ENCODE measurements at regions not wholly inside any gene's neighbourhood (a gene's known extent, or its start where the extent isn't known, plus 50 kb on each side); places are given as distances from the start of the nearest gene placed in this dataset.

DNA sequence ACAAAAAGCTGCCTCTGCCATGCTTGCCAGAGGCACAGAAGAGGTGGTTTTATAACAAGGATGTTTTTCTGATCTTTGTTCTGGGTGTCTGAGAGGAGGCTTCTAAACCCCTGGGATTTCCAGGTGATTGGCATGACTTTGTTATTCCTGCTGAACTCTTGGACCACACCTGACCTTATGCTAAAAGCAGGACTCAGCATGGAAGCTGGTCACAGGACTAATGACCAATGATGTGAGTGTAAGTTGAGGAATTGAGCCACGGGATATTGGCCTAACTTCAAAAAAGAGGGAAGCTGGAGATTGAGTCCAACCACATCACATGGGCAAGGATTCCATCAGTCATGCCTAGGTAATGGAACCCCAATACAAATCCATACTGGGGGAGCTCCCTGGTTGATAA lies 437.9 kb downstream of the POM121L12 start:
- H3K4me3 ChIP-seq (ENCODE audit: low read depth, low read length) = no peak overlapping the region
- H3K4me1 ChIP-seq (ENCODE audit: control insufficient read depth, insufficient read depth, low read length) = no peaks in the 10 kb centered on the region
- no peaks in the 10 kb centered on the region for H3K9me3 ChIP-seq (ENCODE audit: control insufficient read depth, insufficient read depth, low read depth, low read length)
- TF ChIP-seq, protein P1, sequence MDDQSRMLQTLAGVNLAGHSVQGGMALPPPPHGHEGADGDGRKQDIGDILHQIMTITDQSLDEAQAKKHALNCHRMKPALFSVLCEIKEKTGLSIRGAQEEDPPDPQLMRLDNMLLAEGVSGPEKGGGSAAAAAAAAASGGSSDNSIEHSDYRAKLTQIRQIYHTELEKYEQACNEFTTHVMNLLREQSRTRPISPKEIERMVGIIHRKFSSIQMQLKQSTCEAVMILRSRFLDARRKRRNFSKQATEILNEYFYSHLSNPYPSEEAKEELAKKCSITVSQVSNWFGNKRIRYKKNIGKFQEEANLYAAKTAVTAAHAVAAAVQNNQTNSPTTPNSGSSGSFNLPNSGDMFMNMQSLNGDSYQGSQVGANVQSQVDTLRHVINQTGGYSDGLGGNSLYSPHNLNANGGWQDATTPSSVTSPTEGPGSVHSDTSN (CRISPR knock-in tag; IDR thresholded peaks at IDR 0.05) = no peak
- TF ChIP-seq YY1 (tag by site-specific recombination; IDR thresholded peaks at IDR 0.05) (no peak), ZNF571 (tag by site-specific recombination; IDR thresholded peaks at IDR 0.05) (no peak), BCL11A (tag by site-specific recombination; IDR thresholded peaks at IDR 0.05; ENCODE audit: low read depth) (no peak), ZNF350 (tag by site-specific recombination; IDR thresholded peaks at IDR 0.05) (no peak), ZNF624 (tag by site-specific recombination; IDR thresholded peaks at IDR 0.05) (no peak), TRIM28 (IDR thresholded peaks at IDR 0.05; ENCODE audit: borderline replicate concordance, low read length) (no peak), ZNF37A (tag by site-specific recombination; IDR thresholded peaks at IDR 0.05) (no peak), ZBTB8A (tag by site-specific recombination; IDR thresholded peaks at IDR 0.05) (no peak), ZNF155 (tag by site-specific recombination; IDR thresholded peaks at IDR 0.05) (no peak), ZNF391 (tag by site-specific recombination; IDR thresholded peaks at IDR 0.05; ENCODE audit: borderline replicate concordance, low read depth) (no peak), ZNF670 (tag by site-specific recombination; IDR thresholded peaks at IDR 0.05; ENCODE audit: low read depth) (no peak), ZSCAN30 (tag by site-specific recombination; IDR thresholded peaks at IDR 0.05) (no peak), ZFP69B (tag by site-specific recombination; IDR thresholded peaks at IDR 0.05) (no peak)
- TF ChIP-seq, protein P2, sequence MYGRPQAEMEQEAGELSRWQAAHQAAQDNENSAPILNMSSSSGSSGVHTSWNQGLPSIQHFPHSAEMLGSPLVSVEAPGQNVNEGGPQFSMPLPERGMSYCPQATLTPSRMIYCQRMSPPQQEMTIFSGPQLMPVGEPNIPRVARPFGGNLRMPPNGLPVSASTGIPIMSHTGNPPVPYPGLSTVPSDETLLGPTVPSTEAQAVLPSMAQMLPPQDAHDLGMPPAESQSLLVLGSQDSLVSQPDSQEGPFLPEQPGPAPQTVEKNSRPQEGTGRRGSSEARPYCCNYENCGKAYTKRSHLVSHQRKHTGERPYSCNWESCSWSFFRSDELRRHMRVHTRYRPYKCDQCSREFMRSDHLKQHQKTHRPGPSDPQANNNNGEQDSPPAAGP (tag by site-specific recombination; IDR thresholded peaks at IDR 0.05) = no peak
- TF ChIP-seq, protein P3, sequence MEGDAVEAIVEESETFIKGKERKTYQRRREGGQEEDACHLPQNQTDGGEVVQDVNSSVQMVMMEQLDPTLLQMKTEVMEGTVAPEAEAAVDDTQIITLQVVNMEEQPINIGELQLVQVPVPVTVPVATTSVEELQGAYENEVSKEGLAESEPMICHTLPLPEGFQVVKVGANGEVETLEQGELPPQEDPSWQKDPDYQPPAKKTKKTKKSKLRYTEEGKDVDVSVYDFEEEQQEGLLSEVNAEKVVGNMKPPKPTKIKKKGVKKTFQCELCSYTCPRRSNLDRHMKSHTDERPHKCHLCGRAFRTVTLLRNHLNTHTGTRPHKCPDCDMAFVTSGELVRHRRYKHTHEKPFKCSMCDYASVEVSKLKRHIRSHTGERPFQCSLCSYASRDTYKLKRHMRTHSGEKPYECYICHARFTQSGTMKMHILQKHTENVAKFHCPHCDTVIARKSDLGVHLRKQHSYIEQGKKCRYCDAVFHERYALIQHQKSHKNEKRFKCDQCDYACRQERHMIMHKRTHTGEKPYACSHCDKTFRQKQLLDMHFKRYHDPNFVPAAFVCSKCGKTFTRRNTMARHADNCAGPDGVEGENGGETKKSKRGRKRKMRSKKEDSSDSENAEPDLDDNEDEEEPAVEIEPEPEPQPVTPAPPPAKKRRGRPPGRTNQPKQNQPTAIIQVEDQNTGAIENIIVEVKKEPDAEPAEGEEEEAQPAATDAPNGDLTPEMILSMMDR (tag by site-specific recombination; IDR thresholded peaks at IDR 0.05) = no peak
- TF ChIP-seq, protein P4, sequence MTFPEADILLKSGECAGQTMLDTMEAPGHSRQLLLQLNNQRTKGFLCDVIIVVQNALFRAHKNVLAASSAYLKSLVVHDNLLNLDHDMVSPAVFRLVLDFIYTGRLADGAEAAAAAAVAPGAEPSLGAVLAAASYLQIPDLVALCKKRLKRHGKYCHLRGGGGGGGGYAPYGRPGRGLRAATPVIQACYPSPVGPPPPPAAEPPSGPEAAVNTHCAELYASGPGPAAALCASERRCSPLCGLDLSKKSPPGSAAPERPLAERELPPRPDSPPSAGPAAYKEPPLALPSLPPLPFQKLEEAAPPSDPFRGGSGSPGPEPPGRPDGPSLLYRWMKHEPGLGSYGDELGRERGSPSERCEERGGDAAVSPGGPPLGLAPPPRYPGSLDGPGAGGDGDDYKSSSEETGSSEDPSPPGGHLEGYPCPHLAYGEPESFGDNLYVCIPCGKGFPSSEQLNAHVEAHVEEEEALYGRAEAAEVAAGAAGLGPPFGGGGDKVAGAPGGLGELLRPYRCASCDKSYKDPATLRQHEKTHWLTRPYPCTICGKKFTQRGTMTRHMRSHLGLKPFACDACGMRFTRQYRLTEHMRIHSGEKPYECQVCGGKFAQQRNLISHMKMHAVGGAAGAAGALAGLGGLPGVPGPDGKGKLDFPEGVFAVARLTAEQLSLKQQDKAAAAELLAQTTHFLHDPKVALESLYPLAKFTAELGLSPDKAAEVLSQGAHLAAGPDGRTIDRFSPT (tag by site-specific recombination; IDR thresholded peaks at IDR 0.05) = no peak
- TF ChIP-seq, protein P5, sequence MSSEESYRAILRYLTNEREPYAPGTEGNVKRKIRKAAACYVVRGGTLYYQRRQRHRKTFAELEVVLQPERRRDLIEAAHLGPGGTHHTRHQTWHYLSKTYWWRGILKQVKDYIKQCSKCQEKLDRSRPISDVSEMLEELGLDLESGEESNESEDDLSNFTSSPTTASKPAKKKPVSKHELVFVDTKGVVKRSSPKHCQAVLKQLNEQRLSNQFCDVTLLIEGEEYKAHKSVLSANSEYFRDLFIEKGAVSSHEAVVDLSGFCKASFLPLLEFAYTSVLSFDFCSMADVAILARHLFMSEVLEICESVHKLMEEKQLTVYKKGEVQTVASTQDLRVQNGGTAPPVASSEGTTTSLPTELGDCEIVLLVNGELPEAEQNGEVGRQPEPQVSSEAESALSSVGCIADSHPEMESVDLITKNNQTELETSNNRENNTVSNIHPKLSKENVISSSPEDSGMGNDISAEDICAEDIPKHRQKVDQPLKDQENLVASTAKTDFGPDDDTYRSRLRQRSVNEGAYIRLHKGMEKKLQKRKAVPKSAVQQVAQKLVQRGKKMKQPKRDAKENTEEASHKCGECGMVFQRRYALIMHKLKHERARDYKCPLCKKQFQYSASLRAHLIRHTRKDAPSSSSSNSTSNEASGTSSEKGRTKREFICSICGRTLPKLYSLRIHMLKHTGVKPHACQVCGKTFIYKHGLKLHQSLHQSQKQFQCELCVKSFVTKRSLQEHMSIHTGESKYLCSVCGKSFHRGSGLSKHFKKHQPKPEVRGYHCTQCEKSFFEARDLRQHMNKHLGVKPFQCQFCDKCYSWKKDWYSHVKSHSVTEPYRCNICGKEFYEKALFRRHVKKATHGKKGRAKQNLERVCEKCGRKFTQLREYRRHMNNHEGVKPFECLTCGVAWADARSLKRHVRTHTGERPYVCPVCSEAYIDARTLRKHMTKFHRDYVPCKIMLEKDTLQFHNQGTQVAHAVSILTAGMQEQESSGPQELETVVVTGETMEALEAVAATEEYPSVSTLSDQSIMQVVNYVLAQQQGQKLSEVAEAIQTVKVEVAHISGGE (tag by site-specific recombination; conservative IDR thresholded peaks at IDR 0.05; ENCODE audit: low read depth) = no peak
- TF ChIP-seq, protein P6, sequence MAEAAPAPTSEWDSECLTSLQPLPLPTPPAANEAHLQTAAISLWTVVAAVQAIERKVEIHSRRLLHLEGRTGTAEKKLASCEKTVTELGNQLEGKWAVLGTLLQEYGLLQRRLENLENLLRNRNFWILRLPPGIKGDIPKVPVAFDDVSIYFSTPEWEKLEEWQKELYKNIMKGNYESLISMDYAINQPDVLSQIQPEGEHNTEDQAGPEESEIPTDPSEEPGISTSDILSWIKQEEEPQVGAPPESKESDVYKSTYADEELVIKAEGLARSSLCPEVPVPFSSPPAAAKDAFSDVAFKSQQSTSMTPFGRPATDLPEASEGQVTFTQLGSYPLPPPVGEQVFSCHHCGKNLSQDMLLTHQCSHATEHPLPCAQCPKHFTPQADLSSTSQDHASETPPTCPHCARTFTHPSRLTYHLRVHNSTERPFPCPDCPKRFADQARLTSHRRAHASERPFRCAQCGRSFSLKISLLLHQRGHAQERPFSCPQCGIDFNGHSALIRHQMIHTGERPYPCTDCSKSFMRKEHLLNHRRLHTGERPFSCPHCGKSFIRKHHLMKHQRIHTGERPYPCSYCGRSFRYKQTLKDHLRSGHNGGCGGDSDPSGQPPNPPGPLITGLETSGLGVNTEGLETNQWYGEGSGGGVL (tag by site-specific recombination; IDR thresholded peaks at IDR 0.05) = no peak
- no peaks in the 10 kb centered on the region for H3K36me3 ChIP-seq (ENCODE audit: control insufficient read depth in 2 of 2, insufficient read depth in 1 of 2, low read length in 2 of 2)
- no peak overlapping the region for H3K27ac ChIP-seq (ENCODE audit: extremely low read depth, low read depth, low read length)
- ChIA-PET POLR2A (no interaction called here), CTCF (no interaction called here)
